Suppressor macrophage treated with lipopolysaccharide for 1 hour (primary cell): ENCODE measurements at regions not wholly inside any gene's neighbourhood (a gene's known extent, or its start where the extent isn't known, plus 50 kb on each side); places are given as distances from the start of the nearest gene placed in this dataset.

Source experiments
- DNase-seq, 3 donors: peaks; one replicate each; pipeline ENCODE4 v3.0.0-alpha.2; 2020 to 2022

DNA sequence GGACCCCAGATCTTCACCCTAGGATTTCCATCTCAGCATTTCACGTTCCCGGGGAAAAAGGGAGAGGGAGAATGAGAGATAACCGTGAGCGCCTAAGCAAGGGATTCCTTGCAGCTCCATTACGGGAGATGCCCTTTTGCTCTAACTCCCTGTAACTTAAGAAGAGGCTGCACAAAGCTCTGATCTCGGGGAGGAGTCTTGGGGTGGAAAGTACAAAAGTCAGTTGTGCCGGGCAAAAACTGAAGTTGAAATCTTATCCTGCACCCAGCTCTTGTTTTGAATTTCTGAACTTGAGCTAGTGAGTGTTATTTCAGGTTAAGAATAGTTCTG is 256.4 kb upstream of the SOX21 start:
- DNase-seq: no peak

DNA sequence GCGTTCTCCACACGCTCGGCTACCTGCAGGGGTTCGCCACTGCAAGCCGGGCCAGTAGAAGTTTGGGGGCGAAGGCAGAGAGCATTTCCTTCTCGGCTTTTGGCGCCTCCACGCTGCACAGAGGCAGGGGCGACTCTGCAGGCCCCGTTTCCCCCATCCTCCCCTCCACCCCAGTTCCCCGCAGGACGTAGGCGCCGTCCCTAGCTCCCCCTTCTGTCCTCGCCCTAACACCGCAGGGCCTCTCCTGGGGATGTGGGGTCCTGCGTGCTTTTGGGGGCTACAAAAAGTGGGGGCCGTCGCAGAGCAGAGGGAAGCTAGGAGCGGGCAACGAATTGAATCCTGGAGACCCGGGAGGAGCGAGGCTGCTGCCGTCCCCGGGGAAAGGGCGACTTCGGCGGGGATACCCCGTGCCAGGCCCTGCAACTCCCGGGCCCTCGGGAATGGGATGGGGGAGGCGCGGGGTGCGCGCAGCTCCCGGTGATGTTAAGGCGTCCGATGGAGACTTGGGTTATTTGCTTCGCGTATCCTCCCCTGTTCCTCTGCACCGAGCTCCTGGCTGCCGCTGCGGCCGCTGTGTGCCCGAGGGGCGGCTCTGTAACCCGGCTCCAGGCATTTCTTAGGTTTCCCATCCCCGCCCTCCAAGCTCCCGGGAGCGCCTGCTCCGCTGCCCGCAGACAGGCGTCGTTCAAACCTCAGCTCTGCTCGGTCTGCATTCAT is 255.9 kb upstream of the SOX21 start:
- DNase-seq: no peak

DNA sequence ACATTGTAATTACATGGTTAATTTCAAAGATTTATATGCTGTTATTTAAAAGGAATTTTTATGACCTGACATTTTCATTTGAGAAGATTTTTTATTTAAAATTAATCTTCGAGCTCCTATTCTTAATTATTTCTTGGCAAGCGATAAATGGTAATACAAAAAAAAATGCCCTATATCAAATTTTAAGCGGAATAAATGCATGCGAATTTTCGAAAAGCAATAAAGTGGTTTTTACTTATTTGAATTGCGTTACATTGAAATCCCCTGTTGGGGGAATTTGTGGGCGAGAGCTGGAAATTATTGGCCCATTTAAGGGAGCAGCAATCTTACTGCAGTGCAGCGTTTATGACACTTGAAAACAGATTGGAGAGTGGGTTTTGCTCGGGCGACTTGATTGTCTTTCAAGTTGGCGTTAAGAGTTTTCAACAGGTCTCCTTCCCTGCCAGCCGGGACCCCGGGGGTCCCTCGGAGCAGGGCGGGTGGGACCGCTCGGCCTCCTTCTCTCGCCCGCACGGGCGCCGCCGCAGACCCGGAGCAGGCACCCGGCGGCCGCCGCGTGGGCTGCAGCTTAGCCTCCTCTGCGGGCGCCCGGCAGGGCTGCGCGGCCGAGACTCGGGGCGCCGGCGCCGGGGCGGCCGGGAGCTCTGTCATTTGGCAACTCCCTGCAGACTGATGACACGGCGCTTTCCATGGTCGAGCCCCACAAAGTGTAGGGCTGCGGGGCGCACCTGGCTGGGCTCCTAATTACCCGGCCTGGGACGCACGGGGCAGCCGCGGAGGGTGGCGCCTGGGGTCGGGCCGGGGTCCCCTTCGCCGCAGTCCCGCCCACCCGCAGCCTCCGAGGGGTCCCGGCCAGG is 255.1 kb upstream of the SOX21 start:
- peak in 2 of 3 donors; percentile 1 to 33 for DNase-seq

DNA sequence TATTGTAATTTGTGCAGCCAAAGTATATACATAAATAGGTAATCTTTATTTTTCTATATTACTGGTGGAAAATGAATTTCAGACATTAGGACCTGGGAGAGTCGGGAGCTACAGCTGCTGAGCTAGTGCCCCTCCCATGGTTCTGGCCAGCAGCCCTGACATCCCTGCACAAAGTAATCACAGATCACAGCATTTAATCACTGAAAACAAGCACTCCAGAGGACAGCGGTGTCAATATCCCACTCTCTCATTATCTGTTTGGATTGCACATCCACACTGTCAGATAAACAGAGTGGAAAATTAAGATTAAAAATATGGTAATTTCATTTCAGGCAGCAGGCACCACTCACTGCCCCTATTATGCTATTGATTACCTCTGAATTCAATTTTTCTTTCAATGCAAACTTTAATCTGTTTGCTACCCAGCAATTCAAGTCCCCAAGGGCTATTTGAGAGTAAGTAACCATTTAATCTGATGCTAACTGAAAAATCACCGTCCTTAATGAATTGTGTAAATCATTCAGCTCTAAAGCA is 254.1 kb upstream of the SOX21 start:
- no peak for DNase-seq

DNA sequence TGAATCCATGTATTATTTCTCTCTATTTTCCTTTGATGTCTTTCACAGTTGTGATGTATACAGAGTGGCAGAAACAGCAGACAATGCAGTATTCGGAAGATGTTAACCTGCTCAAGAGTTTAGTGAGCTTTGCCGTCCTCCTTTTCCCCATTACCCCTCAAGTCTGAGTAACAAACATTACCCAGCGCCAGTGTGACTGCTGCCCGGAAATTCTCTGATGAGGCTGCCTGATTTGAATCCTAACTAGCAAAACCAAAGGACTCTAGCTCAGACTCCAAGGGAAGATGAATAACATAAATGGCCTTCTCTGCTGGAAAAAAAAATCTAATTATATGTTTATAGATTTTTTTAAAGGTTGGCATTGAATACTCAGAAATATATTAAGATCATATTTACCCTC is 247.3 kb upstream of the SOX21 start:
- no peak for DNase-seq

DNA sequence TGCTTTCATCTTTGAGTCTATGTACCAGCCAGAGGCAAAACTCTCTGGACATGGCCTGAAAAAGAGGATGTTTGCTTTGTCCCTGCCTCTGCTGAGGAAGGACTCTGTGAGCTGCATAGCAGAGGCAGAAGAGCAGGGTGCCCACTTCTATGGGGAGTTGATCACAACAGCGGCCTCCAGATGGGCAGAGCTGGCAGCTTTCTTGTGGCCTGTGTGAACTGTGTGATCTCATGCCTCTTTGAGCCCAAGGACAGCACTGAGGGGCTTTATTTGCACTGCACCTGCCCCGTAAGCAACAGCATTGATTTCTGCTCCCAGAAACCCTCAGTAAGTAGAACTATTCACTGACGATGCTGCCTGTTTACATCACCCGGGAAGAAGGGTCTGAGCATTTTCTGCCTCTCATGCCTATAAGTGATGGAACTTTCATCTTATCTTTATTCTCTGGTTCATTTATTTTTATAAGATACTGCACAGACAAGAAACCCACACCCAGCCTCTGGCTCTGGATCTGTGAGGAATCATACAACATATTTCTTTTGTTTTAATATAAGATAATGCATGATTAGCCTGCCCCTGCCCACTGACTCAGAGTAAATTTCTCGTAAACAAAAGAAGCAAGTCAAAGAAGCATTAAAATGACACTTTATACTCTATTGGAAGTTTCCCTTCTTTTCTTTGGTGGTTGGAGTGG is 244.2 kb upstream of the SOX21 start:
- no peak for DNase-seq

DNA sequence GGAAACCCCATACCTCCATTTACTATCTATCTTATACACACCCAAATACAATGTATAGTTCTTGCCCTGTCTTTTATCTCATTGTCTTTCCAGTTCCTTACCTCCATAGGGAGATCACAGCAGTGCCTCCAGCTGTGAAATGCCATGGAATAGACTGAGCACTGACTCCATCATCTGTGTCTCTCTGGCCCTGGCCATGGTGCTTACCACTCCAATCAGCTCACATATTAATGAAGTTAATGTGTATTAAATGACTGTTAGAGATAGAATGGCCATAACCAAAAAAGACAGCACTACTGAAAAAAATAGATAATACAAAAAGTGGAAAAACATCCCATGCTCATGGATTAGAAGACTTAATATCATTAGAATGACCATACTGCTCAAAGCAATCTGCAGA is 240.4 kb upstream of the SOX21 start:
- no peak for DNase-seq

DNA sequence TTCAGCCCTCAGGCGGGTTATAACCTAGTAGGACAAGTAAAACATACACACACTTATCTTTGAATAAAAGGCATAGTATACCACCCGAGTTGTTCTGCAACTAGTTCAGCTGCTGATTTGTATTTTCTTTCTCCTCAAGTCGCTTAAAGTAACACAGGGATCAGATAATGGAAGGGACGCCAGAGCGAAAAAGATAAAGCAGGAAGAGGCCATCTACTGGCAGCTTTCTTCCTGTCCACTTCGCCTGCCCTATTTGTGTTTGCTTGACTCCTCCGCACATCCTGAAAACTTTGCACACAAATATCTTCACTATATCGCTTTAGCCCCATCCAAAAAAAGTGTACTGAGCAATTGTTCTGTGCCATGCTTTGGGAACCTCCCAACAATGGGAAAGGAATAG is 238.0 kb upstream of the SOX21 start:
- DNase-seq: no peak

DNA sequence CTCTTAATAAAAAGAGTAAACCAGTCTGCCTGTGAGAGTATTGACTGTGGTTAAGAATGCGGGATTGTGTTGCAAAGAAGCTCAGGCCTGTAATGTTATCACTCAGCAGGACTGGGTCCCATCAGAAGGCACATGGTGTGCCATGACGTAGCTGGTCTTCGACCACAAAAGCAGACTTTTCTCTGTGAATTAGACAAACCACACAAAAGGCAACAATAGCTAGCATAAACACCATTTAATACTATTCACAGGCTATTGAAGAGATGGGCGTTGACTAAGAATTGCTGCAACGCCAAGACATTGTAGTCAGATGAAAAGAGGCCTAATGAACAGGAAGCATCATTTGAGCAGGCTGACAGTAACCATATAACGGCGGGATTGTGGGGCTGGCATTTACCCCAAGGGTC is 235.6 kb upstream of the SOX21 start:
- DNase-seq: no peak

DNA sequence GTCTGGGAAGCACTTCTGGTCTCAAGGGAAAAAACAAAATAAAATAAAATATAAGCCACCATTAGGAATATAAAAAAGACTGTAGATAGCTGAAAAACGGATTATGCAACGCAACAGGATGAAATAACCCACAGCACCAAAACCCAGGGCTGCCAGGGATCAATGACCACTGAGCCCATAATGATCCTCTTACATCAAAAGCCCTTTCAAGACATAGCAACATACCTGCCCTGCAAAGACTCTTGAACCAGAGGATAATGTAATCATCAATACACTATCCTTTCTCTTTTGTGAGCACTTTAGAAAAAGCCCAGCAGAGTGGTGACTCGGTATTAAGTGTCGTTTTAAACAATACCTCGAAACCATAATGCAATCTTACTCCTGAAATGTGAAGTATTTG is 235.0 kb upstream of the SOX21 start:
- no peak for DNase-seq

DNA sequence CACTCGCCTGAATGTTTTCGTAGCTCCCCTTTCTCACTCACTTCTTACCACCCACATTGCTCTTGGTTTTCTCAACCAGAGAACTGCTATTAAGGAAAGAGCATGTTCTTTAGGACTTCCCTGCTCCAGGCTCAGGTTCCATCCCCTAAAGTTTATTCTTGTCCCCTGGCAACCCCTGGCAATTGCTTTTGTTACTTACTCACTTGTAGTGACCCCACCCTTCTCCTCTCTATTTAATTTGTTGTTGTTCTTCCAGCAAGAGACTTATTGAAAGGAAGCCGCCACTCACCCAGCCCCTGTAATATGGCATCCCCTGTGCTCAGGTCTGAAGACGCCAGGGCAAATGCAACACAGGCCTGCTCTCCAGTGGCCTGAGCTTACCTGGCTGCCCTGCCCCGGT is 233.7 kb upstream of the SOX21 start:
- DNase-seq: no peak

DNA sequence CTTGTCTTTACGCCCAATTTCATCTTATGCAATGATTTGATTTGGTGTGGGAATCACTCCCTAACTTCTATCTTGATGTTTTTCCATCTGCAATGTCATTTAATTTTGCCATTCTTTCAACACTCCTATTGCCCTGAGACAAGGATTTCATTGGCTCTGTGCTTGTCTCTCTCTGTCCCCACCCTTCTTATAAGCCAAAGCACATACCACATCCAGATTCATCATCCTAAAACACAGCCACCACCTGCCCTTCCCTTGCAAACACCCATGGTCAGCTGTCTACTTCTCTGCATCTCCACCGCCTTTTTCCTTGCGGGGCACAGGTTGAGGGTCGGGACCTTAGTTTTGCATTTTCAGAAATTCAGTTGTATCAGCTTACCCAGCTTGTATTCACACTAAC is 225.8 kb upstream of the SOX21 start:
- no peak for DNase-seq

DNA sequence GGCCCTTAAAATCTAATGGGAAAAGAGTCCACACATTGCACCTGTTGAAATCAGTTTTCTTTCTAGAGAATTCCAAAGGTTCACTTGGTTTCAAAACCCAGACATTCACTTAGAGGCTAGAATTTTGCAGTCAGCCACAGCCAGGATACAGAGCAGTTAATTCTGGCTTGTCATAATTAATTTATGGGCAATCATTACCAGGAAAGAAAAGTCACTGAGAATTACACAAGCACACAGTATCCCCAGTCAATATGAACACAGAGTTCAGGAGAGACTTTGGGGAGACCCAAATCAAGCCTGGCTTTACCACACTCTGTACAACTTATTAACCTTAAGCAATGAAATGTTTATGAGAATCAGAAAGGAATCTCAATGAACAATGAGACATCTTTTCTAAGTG is 224.3 kb upstream of the SOX21 start:
- no peak for DNase-seq

DNA sequence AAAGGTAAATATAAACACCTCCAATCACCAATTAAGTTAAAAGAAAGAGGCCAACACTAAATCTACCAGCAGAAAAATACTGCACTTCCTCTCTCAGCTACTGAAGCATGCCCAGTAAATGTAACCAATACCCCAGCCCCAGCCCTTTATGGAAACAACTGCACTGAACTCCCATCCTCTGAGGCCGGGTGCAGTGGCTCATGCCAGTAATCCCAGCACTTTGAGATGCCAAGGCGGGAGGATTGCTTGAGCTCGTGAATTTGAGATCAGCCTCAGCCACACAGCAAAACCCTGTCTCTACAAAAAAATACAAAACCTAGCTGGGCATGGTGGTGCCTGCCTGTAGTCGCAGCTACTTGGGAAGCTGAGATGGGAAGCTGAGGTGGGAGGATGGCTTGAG is 221.6 kb upstream of the SOX21 start:
- DNase-seq: no peak

DNA sequence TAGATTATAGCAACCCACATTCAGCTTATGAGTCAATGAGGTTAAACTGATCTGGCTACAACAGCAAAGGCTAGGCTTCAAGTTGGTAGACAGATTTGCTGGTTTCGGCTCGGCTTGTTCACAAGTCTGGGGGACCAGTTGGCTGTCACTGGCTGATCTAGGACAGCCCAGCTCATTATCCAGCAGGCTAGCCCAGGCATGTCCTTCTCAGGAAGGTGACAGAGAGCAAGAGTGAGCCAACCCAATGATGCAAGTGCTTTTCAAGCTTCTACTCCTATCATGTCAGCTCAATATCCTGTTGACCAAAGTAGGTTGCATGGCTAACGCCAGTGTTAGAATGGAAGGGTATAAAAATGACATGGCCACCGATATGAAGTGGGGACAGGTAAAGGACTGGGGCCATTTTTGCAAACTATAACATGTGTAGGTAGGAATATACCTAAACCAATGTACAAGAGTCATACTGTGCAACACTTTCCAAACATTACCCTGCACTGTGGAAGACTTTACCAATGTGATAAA is 220.9 kb upstream of the SOX21 start:
- no peak for DNase-seq

DNA sequence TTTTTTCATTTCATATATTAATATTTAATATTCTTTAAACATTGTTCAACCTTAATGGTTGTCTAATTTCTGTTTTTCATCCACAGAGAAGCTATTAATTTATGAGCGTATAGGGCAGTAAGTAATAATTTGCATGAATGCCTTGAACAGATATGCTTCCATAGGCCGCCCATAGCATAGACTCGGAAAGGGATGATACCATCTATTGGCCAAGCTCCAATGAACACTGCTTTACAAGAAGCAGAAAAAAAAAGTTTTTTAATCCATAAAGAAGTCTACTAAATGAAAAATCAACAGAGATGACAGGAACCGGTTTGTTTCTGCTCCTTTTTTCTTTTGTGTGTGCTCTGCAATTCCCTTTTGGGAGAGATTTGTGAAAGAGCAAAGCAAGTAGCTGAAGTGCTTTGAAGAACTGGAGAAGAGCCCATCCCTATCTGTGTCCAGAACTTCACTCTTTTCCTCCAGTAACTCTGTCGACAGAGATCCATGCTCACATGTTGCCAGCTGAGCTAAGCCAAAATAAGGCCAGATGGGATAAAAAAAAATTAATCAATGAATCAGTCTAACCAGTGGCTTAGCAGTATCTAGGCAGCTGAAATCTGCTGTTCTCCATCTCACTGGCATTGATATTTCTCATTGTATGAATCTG is 215.9 kb upstream of the SOX21 start:
- DNase-seq: no peak

DNA sequence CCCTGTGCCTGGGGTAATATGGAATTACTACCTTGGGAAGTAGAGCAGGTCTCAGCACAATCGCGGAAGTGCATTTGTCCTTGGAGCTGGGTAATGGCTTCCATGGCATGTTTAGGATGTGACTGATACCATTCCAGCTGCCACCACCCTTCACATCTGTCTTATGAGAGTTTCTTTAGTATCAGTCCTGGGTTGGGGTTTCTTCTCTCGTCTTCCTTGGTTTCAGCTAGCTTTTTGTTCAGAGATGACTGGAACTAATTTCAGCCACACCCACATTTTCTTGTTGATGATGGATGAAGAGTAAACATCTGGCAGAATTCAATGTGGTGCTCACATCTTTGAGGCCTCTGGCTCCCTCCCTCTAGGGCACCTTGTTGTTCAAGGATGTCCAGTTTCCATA is 212.9 kb upstream of the SOX21 start:
- DNase-seq: no peak

DNA sequence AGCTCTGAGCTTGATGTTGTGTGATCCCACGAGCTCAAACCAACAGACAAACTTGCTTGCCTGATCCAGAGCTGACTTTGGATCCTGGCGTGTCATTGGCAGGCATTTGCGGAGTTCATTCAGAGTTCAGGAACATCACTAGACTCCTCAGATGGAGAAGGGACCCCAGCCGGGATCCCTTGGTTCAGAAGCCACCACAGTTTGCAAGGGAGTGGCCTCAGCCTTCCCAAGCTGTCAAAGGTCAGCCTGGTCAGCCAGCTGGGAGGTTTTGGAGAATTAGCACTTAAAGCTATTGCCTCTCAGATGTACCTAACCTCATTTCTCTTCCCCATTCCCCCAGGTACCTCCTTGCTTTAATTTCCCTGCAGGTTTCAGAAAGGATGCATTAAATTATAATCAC is 208.8 kb upstream of the SOX21 start:
- no peak for DNase-seq

DNA sequence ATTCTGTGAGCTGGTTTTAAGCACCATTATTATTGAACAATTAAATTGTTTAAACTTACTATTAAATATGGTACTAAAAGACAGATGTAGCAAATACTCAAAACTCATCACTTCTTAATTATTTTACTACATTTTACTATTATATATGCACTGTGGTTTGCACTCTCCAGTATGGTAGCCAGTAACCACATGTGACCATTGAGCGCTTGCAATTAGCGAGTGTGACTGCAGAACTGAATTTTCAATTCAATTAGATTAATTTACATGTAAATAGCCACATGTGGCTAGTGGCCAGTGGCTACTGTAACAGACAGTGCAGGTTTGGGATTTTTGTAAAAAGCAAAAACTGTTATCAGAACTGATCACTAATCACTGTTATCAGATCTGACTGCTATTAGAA is 208.2 kb upstream of the SOX21 start:
- DNase-seq: no peak

DNA sequence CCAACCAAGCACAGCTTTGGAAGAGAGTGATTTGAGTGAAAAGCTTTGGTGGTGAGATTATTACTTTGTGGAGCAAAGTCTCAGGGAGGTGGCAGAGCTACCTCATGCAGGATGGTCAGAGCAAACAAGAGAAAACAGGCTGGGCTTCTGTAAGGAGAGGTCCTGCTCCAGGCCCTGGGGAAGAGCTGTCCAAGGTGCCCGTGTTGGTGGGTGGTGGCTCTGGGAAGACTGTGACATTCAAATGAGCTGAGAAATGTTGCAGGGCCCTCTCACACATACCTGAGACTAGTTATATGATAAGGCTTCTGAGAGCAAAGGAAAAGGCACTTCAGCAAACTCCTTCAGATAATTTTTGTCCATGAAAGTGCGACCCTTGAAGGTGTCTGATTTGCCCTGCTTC is 205.5 kb upstream of the SOX21 start:
- no peak for DNase-seq

DNA sequence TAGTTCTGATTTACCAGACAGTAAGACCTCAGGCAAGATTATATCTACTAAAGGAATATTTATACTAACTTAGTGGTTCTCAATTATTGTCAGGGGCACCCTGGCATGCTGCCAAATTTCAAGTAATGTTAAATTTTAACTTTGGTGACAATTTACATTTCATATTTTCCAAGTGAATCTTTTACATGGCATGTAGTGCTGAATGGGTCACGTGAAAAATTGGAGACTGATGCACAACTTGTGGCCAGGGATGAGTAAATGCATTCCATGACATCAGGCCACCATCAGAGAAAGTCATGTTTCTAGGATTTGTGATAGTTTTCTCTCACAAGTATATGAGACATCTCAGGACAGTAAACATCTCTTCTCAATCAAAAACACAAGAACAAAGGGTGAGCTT is 202.6 kb upstream of the SOX21 start:
- no peak for DNase-seq

DNA sequence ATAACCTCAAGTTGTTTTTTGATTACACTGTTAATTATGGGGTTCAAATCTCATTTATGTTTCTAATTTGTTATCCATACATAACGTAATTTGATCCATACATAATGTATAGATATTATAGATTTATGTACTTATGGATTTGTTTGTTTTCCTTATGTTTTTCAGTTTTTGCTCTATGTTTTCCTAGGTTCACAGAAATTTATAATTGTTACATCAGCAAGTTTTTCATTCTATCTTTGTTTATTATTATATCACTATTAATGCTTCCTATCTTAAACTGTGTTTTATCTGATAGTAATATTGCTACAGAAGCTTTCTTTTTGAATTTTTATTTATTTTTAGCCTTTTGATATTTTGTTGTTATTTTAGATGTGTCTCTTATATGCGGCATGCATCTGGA is 194.3 kb upstream of the SOX21 start:
- DNase-seq: no peak
